Common myeloid progenitor, CD34-positive (primary cell): ENCODE measurements at regions not wholly inside any gene's neighbourhood (a gene's known extent, or its start where the extent isn't known, plus 50 kb on each side); places are given as distances from the start of the nearest gene placed in this dataset.
"Not testable (repeated sequence)": the region's sequence is repeated elsewhere in the genome, so short reads cannot be mapped to it uniquely, and the experiment has no call there.

ENCODE experiments used
- CTCF ChIA-PET: fragments of 350-600 bp; sonication (Branson Sonifier 250); formaldehyde crosslinking; loops from one replicate; lab custom pipeline; 2021; ENCODE audit warnings: antibody characterized with exemption; lab: Charles Lee
- POLR2A ChIA-PET: fragments of 350-600 bp; sonication (Branson Sonifier 250); formaldehyde crosslinking; loops from one replicate; lab custom pipeline; 2021; ENCODE audit warnings: antibody characterized with exemption; lab: Charles Lee
- DNase-seq, 3 donors: peaks; one replicate each; pipeline versions ENCODE4 v3.0.0 to v3.0.0-alpha.2; 2013
- H3K27ac ChIP-seq, 2 experiments: 1 replicate in 1 of 2; 2 replicates in 1 of 2; pipeline ENCODE4 v1.7.0; 2013; ENCODE audit warnings: inconsistent platforms in 2 of 2, low read length in 2 of 2, mild to moderate bottlenecking in 2 of 2, low read depth in 1 of 2, moderate library complexity in 1 of 2; ENCODE audit not compliant: severe bottlenecking in 2 of 2, insufficient read depth in 1 of 2, poor library complexity in 1 of 2
- H3K27me3 ChIP-seq, 5 experiments: replicated peaks in 2 of 5; 1 replicate in 3 of 5; 2 replicates in 2 of 5; pipeline versions ENCODE4 v1.6.1 to v1.7.0; 2013; ENCODE audit warnings: low read length in 4 of 5, mild to moderate bottlenecking in 2 of 5, moderate library complexity in 2 of 5, inconsistent platforms in 1 of 5; ENCODE audit not compliant: insufficient read depth in 5 of 5, control insufficient read depth in 4 of 5
- H3K36me3 ChIP-seq, 4 experiments: 1 replicate in 2 of 4; 2 replicates in 2 of 4; pipeline versions ENCODE4 v1.6.1 to v1.7.0; 2013; ENCODE audit warnings: low read length in 3 of 4, control low read depth in 1 of 4, mild to moderate bottlenecking in 1 of 4; ENCODE audit not compliant: control insufficient read depth in 4 of 4, insufficient read depth in 4 of 4
- H3K4me1 ChIP-seq, 4 experiments: 1 replicate in 3 of 4; 2 replicates in 1 of 4; pipeline versions ENCODE4 v1.6.1 to v1.7.1; 2013; ENCODE audit warnings: low read length in 3 of 4, mild to moderate bottlenecking in 3 of 4, control low read depth in 1 of 4, inconsistent platforms in 1 of 4, moderate library complexity in 1 of 4; ENCODE audit not compliant: control insufficient read depth in 4 of 4, insufficient read depth in 4 of 4; ENCODE audit errors: control extremely low read depth in 1 of 4
- H3K4me3 ChIP-seq, 7 experiments: 1 replicate in 4 of 7; 2 replicates in 3 of 7; pipeline versions ENCODE4 v1.5.1 to v1.7.0; 2013; ENCODE audit warnings: mild to moderate bottlenecking in 7 of 7, low read length in 6 of 7, moderate library complexity in 6 of 7, inconsistent platforms in 2 of 7, low read depth in 2 of 7, control low read depth in 1 of 7; ENCODE audit not compliant: insufficient read depth in 4 of 7, control insufficient read depth in 1 of 7; ENCODE audit errors: extremely low read depth in 1 of 7
- H3K9me3 ChIP-seq, 5 experiments: 1 replicate in 4 of 5; 2 replicates in 1 of 5; pipeline versions ENCODE4 v1.6.1 to v1.7.1; 2013; ENCODE audit warnings: low read length in 4 of 5, mild to moderate bottlenecking in 2 of 5, inconsistent platforms in 1 of 5, low read depth in 1 of 5, moderate library complexity in 1 of 5; ENCODE audit not compliant: control insufficient read depth in 4 of 5, insufficient read depth in 2 of 5; ENCODE audit errors: control extremely low read depth in 1 of 5
- WGBS: methylation state at CpG from one replicate; pipeline ENCODE4 v1.1.5; 2013; ENCODE audit not compliant: insufficient coverage; 5-methylcytosine and 5-hydroxymethylcytosine counted together

DNA sequence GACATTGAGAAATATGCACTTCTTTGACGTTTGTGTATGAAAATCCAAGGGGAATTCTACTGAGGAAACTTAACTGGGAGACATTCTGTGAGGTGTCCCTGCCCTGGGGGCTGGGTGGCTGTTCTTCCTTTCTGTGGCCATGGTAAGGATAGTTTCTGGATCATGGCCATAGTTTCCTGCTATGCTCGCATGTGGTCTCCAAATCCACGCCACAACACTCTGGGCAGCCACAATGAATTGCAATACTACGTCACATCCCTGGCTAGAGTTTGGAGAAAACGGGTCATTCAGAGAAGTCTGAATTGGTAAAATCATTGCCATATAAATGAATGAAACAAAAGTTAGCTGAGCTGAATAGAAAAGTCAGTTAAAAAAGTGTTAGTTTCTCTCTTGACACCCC, 230.6 kb downstream of the UTRN start:
- ChIA-PET CTCF (interaction anchor here (1.2 kb wide), 1 partner anchor 73 kb away, joined by 3 read pairs; no protein-coding TSS in a partner anchor), POLR2A (no interaction called here)
- no peaks in the 10 kb centered on the region for H3K27me3 ChIP-seq
- H3K36me3 ChIP-seq: peaks cover 25 to 72% (median 31%) of the 10 kb centered on the region in 4 experiments
- no peak overlapping the region for H3K4me3 ChIP-seq
- peaks cover 0 to 1% (median 0%) of the 10 kb centered on the region in 5 experiments for H3K9me3 ChIP-seq
- no peaks in the 10 kb centered on the region for H3K4me1 ChIP-seq
- WGBS: 87% methylated on average over 5 of the region's 5 CpGs
- H3K27ac ChIP-seq: no peak overlapping the region
- peak in 2 of 3 donors; percentile 14 to 15 for DNase-seq

DNA sequence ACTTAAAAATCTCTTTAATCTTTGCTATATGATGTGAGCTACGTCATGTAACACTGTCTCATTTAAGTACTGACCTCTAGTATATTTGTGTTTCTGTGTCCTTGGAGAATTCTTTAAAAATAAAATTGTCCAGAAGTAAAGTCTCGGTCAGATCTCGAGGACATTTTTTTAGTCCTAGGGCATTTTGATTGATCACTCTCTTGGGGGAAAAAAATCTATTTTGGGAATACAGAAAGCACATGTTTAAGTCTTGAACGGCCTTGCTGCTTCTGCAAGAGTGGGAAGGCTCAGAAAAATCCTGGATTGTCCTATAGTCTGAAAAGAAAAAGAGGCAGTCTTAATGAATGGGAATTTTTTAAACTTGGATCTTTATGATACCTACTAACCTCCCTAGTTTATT, 234.3 kb downstream of the UTRN start:
- Histone ChIP-seq H3K27me3 (no peaks in the 10 kb centered on the region), H3K9me3 (peaks cover 0 to 3% (median 0%) of the 10 kb centered on the region in 5 experiments), H3K4me1 (no peaks in the 10 kb centered on the region), H3K4me3 (no peak overlapping the region), H3K27ac (no peak overlapping the region), H3K36me3 (peaks cover 23 to 79% (median 29%) of the 10 kb centered on the region in 4 experiments)
- ChIA-PET CTCF (no interaction called here), POLR2A (no interaction called here)
- no peak for DNase-seq
- WGBS: 92% methylated on average over 4 of the region's 4 CpGs

- Histone ChIP-seq H3K4me3 (no peak overlapping the region), H3K36me3 (peaks cover 22 to 81% (median 28%) of the 10 kb centered on the region in 4 experiments), H3K4me1 (no peaks in the 10 kb centered on the region), H3K27ac (no peak overlapping the region), H3K9me3 (peaks cover 0 to 15% (median 2%) of the 10 kb centered on the region in 5 experiments), H3K27me3 (no peaks in the 10 kb centered on the region)
- DNase-seq: no peak
- ChIA-PET CTCF (no interaction called here), POLR2A (no interaction called here)
- 98% methylated on average over 8 of the region's 9 CpGs for WGBS
Observed at GRCh38 chr6:144528743-144529425, 243.7 kb downstream of the UTRN start.

DNA sequence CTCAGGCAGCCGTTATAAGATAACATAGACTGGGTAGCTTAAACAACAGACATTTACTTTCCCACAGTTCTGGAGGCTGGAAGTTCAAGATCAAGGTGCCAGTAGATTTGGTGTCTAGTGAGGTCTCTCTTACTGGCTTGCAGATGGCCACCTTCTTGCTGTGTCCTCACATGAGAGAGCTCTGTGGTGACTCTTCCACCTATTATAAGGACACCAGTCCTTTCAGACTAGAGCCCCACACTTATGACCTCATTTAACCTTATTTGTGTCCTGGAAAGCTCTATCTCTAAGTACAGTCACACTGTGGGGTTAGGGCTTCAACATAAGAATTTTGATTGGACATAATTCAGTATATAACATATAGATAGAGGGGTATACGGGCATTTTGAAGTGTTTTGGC, 245.0 kb downstream of the UTRN start:
- no peaks in the 10 kb centered on the region for H3K27me3 ChIP-seq
- POLR2A ChIA-PET: no interaction called here
- CTCF ChIA-PET: no interaction called here
- no peaks in the 10 kb centered on the region for H3K4me1 ChIP-seq
- no peak overlapping the region for H3K4me3 ChIP-seq
- H3K9me3 ChIP-seq: peaks cover 0 to 7% (median 2%) of the 10 kb centered on the region in 5 experiments
- no CpG with 5 or more reads among the region's 2 CpGs for WGBS
- H3K27ac ChIP-seq: no peak overlapping the region
- no peak for DNase-seq
- peaks cover 19 to 77% (median 33%) of the 10 kb centered on the region in 4 experiments for H3K36me3 ChIP-seq

DNA sequence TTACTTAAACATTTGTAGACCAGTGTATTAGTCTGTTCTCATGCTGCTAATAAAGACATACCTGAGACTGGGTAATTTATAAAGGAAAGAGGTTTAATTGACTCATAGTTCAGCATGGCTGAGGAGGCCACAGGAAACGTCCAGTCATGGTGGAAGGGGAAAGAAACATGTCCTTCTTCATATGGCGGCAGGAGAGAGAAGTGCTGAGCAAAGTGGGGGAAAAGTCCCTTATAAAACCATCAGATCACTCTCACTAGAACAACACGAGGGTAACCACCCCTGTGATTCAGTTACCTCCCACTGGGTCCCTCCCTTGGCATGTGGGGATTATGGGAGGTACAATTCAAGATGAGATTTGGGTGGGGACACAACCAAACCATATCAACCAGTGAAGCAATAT, 247.1 kb downstream of the UTRN start:
- H3K4me1 ChIP-seq, H3K9me3 ChIP-seq, H3K27ac ChIP-seq, H3K27me3 ChIP-seq, H3K4me3 ChIP-seq, CTCF ChIA-PET, DNase-seq, POLR2A ChIA-PET: not testable (repeated sequence)
- WGBS: 100% methylated on average over 1 of the region's 3 CpGs
- peaks cover 17 to 65% (median 32%) of the 10 kb centered on the region in 4 experiments for H3K36me3 ChIP-seq

- H3K9me3 ChIP-seq: peaks cover 0 to 2% (median 0%) of the 10 kb centered on the region in 5 experiments
- ChIA-PET POLR2A (no interaction called here), CTCF (interaction anchor here (2.1 kb wide), 1 partner anchor 17 kb away, joined by 4 read pairs; no protein-coding TSS in a partner anchor)
- H3K27ac ChIP-seq: no peak overlapping the region
- H3K27me3 ChIP-seq: no peaks in the 10 kb centered on the region
- 100% methylated on average over 2 of the region's 3 CpGs for WGBS
- no peak for DNase-seq
- H3K36me3 ChIP-seq: peaks cover 15 to 59% (median 29%) of the 10 kb centered on the region in 4 experiments
- no peaks in the 10 kb centered on the region for H3K4me1 ChIP-seq
- H3K4me3 ChIP-seq: no peak overlapping the region
Observed at GRCh38 chr6:144534180-144534579, 249.0 kb downstream of the UTRN start.

GRCh38 chr6:144535630-144536029, 250.5 kb downstream of the UTRN start:
- WGBS: 100% methylated on average over 1 of the region's 2 CpGs
- Histone ChIP-seq H3K36me3 (peaks cover 11 to 62% (median 32%) of the 10 kb centered on the region in 4 experiments), H3K4me3 (no peak overlapping the region), H3K27ac (no peak overlapping the region), H3K4me1 (no peaks in the 10 kb centered on the region), H3K27me3 (no peaks in the 10 kb centered on the region), H3K9me3 (peaks cover 0 to 2% (median 0%) of the 10 kb centered on the region in 5 experiments)
- ChIA-PET CTCF (interaction anchor here (2.1 kb wide), 1 partner anchor 16 kb away, joined by 4 read pairs; no protein-coding TSS in a partner anchor), POLR2A (no interaction called here)
- DNase-seq: no peak
